Peyer's patch (tissue), 4 donors: ENCODE measurements at regions not wholly inside any gene's neighbourhood (a gene's known extent, or its start where the extent isn't known, plus 50 kb on each side); places are given as distances from the start of the nearest gene placed in this dataset.

Source experiments
- CTCF ChIP-seq, 6 experiments: fragments of 450-650 bp in 4 of 6; fragments of 200-600 bp in 2 of 6; sonication (generic) in 1 of 6; IDR thresholded peaks; one replicate each; pipeline ENCODE4 v1.5.1; 2017 to 2019; ENCODE audit warnings: antibody characterized with exemption in 6 of 6, mild to moderate bottlenecking in 3 of 6, moderate library complexity in 1 of 6
- POLR2A ChIP-seq, 2 donors: fragments of 450-650 bp; IDR thresholded peaks; one replicate each; pipeline ENCODE4 v1.5.1; 2017; ENCODE audit warnings: antibody characterized with exemption in 2 of 2, mild to moderate bottlenecking in 2 of 2, moderate library complexity in 2 of 2

GRCh38 chr4:31026256-31026655 lies 306.1 kb downstream of the PCDH7 start:
- TF ChIP-seq POLR2A (IDR thresholded peaks at IDR 0.05) = no peak
- no peak for TF ChIP-seq CTCF (IDR thresholded peaks at IDR 0.05)
